DND-41 (cell line): ENCODE measurements at regions not wholly inside any gene's neighbourhood (a gene's known extent, or its start where the extent isn't known, plus 50 kb on each side); places are given as distances from the start of the nearest gene placed in this dataset.

Source experiments
- EZH2 ChIP-seq: IDR thresholded peaks from 3 replicates; pipeline ENCODE4 v1.6.1; 2012; ENCODE audit warnings: borderline replicate concordance, low read depth, mild to moderate bottlenecking, moderate library complexity, low read length, inconsistent platforms; ENCODE audit not compliant: severe bottlenecking
- TF ChIP-seq, protein P1 (sequence below): IDR thresholded peaks from 2 replicates; pipeline ENCODE4 v1.5.1; 2012; ENCODE audit warnings: borderline replicate concordance, low read length, moderate library complexity, mild to moderate bottlenecking; ENCODE audit not compliant: poor library complexity, severe bottlenecking; ENCODE audit errors: extremely low read depth

DNA sequence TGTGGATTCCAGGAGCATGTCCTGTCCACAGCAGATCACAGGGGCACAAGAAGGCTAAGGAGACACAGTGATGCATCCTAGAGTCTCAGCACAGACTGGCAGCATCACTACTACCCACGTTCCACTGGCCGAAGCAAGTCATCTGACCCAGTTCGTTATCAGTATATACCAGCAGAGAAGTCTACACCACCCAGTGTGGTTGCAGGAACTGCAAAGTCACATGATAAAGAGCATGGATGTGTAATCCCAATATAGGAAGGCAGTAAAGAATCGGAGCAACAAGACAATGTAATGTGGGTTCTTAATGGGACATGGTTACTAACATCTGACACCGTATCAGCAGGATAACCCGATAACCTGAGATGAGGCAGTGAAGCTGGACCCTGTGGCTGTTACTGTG, 246.6 kb downstream of the RRAGC start:
- TF ChIP-seq, protein P1, sequence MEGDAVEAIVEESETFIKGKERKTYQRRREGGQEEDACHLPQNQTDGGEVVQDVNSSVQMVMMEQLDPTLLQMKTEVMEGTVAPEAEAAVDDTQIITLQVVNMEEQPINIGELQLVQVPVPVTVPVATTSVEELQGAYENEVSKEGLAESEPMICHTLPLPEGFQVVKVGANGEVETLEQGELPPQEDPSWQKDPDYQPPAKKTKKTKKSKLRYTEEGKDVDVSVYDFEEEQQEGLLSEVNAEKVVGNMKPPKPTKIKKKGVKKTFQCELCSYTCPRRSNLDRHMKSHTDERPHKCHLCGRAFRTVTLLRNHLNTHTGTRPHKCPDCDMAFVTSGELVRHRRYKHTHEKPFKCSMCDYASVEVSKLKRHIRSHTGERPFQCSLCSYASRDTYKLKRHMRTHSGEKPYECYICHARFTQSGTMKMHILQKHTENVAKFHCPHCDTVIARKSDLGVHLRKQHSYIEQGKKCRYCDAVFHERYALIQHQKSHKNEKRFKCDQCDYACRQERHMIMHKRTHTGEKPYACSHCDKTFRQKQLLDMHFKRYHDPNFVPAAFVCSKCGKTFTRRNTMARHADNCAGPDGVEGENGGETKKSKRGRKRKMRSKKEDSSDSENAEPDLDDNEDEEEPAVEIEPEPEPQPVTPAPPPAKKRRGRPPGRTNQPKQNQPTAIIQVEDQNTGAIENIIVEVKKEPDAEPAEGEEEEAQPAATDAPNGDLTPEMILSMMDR = no peak
- no peak for TF ChIP-seq EZH2
